ENCODE measurements at regions not wholly inside any gene's neighbourhood (a gene's known extent, or its start where the extent isn't known, plus 50 kb on each side); places are given as distances from the start of the nearest gene placed in this dataset.

DNA sequence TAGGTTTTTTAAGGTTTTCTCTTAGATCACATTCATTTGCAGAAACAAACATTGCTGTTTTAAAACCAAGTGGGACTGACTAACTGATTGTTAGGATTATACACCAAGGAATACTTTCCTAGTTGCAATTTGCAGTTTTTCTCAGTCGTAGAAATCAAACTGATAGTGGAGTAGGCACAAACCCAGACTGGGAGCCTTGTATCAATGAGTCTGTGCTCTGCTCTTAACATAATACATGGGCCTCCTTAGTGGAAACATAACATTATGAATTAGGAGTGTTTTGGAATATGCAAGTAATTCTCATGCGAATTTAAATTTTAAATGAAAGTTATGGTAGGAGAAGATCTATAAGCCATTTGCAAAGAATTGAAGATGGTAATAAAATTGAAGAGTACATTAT, 223.5 kb downstream of the CLCN4 start:
- H3K27me3 ChIP-seq (ENCODE audit: control insufficient read depth, insufficient read depth, low read length) = no peaks in the 10 kb centered on the region
- intact Hi-C loops (cut with micrococcal nuclease; ENCODE audit: unreplicated experiment) = no loop called here
- no peak for ATAC-seq

DNA sequence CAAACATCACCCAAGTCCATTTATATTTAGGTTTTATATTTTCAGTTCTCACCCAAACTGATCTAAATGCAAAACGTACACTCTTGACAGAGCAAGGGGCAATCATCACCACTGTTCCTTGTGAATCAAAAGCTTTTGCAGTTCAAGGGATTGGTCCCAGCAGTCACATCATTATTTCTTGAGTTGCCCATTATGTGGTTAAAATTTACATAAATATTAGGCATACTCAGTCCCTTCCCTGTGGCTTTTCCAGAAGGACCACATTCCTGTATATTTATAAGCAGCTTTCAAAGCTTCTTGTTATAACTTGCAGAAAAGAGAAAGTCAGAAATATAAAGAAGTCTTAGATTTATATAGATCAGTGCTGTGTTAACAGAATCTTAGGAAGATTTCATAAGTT, 224.4 kb downstream of the CLCN4 start:
- no peak overlapping the region for H3K27ac ChIP-seq (ENCODE audit: low read length)
- H3K4me1 ChIP-seq (ENCODE audit: control insufficient read depth, insufficient read depth, low read length) = no peaks in the 10 kb centered on the region
- intact Hi-C loops (cut with micrococcal nuclease; ENCODE audit: unreplicated experiment) (no loop called here), in situ Hi-C loops (cut with HindIII; ENCODE audit: low pct_unique_long_range_greater_than_20kb, low sequenced_read_pairs) (no loop called here)
- DNase-seq (ENCODE audit: low read depth, low spot score) (no peak), ATAC-seq (no peak)
- no peaks in the 10 kb centered on the region for H3K9me3 ChIP-seq (ENCODE audit: control insufficient read depth, insufficient read depth, low read depth, low read length)
- H3K4me3 ChIP-seq (ENCODE audit: low read depth in 2 of 2, low read length in 2 of 2) = no peak overlapping the region
- no TSS peak for BruUV-seq (replicated peaks)
- no peaks in the 10 kb centered on the region for H3K27me3 ChIP-seq (ENCODE audit: control insufficient read depth, insufficient read depth, low read length)
- POLR2A ChIA-PET = no interaction called here
- CTCF ChIA-PET = no interaction called here
- no peaks in the 10 kb centered on the region for H3K36me3 ChIP-seq (ENCODE audit: control insufficient read depth, insufficient read depth, low read length)
- no peak for TF ChIP-seq POLR2AphosphoS5 (IDR thresholded peaks at IDR 0.05; ENCODE audit: low read depth, low read length)
- TF ChIP-seq REST (IDR thresholded peaks at IDR 0.05; ENCODE audit: insufficient read depth in 1 of 2, low read depth in 2 of 2, low read length in 1 of 2) = no peak
- no peak for TF ChIP-seq CTCF (IDR thresholded peaks at IDR 0.05)
- TF ChIP-seq SIN3A (IDR thresholded peaks at IDR 0.05; ENCODE audit: borderline replicate concordance, insufficient read depth, low read depth, low read length) = no peak
- TF ChIP-seq TCF7L2 (IDR thresholded peaks at IDR 0.05; ENCODE audit: low read depth, low read length) = no peak

More for the DNA sequence above, 223.5 kb downstream of the CLCN4 start:
- no peak for TF ChIP-seq CTCF (IDR thresholded peaks at IDR 0.05)
- no peak for TF ChIP-seq SIN3A (IDR thresholded peaks at IDR 0.05; ENCODE audit: borderline replicate concordance, insufficient read depth, low read depth, low read length)
- no peak for TF ChIP-seq TCF7L2 (IDR thresholded peaks at IDR 0.05; ENCODE audit: low read depth, low read length)
- DNase-seq (ENCODE audit: low read depth, low spot score) = no peak
- H3K4me3 ChIP-seq (ENCODE audit: low read depth in 2 of 2, low read length in 2 of 2) = no peak overlapping the region
- no peak overlapping the region for H3K27ac ChIP-seq (ENCODE audit: low read length)
- no TSS peak for BruUV-seq (replicated peaks)
- in situ Hi-C loops (cut with HindIII; ENCODE audit: low pct_unique_long_range_greater_than_20kb, low sequenced_read_pairs) = no loop called here
- ChIA-PET CTCF (no interaction called here), POLR2A (no interaction called here)
- H3K9me3 ChIP-seq (ENCODE audit: control insufficient read depth, insufficient read depth, low read depth, low read length) = no peaks in the 10 kb centered on the region; the same call in 1 of the 2 replicates
- H3K36me3 ChIP-seq (ENCODE audit: control insufficient read depth, insufficient read depth, low read length) = no peaks in the 10 kb centered on the region
- no peaks in the 10 kb centered on the region for H3K4me1 ChIP-seq (ENCODE audit: control insufficient read depth, insufficient read depth, low read length)

- intact Hi-C loops (cut with micrococcal nuclease; ENCODE audit: unreplicated experiment) (no loop called here), in situ Hi-C loops (cut with HindIII; ENCODE audit: low pct_unique_long_range_greater_than_20kb, low sequenced_read_pairs) (no loop called here)
- Histone ChIP-seq H3K4me3 (ENCODE audit: low read depth in 2 of 2, low read length in 2 of 2) (no peak overlapping the region), H3K27me3 (ENCODE audit: control insufficient read depth, insufficient read depth, low read length) (no peaks in the 10 kb centered on the region), H3K36me3 (ENCODE audit: control insufficient read depth, insufficient read depth, low read length) (no peaks in the 10 kb centered on the region), H3K9me3 (ENCODE audit: control insufficient read depth, insufficient read depth, low read depth, low read length) (no peaks in the 10 kb centered on the region), H3K27ac (ENCODE audit: low read length) (no peak overlapping the region), H3K4me1 (ENCODE audit: control insufficient read depth, insufficient read depth, low read length) (no peaks in the 10 kb centered on the region)
- DNase-seq (ENCODE audit: low read depth, low spot score) (no peak), ATAC-seq (no peak)
- ChIA-PET CTCF (no interaction called here), POLR2A (no interaction called here)
- no TSS peak for BruUV-seq (replicated peaks)
- TF ChIP-seq SIN3A (IDR thresholded peaks at IDR 0.05; ENCODE audit: borderline replicate concordance, insufficient read depth, low read depth, low read length) (no peak), REST (IDR thresholded peaks at IDR 0.05; ENCODE audit: insufficient read depth in 1 of 2, low read depth in 2 of 2, low read length in 1 of 2) (no peak), TCF7L2 (IDR thresholded peaks at IDR 0.05; ENCODE audit: low read depth, low read length) (no peak), POLR2AphosphoS5 (IDR thresholded peaks at IDR 0.05; ENCODE audit: low read depth, low read length) (no peak), CTCF (IDR thresholded peaks at IDR 0.05) (no peak)
Observed at GRCh38 chrX:10387011-10387410, 230.2 kb downstream of the CLCN4 start.
